Epithelial cell of proximal tubule (primary cell): ENCODE measurements at regions not wholly inside any gene's neighbourhood (a gene's known extent, or its start where the extent isn't known, plus 50 kb on each side); places are given as distances from the start of the nearest gene placed in this dataset.

Experiments used
- DNase-seq: peaks from one replicate; pipeline ENCODE4 v3.0.0-alpha.2; 2011; ENCODE audit warnings: low read depth
- H3K4me3 ChIP-seq: 2 replicates; pipeline ENCODE4 v1.5.1; 2011; ENCODE audit warnings: low read depth, mild to moderate bottlenecking, low read length
- CTCF ChIP-seq: conservative IDR thresholded peaks from 2 replicates; pipeline ENCODE4 v1.5.1; 2012; ENCODE audit warnings: low read depth, mild to moderate bottlenecking, low read length

DNA sequence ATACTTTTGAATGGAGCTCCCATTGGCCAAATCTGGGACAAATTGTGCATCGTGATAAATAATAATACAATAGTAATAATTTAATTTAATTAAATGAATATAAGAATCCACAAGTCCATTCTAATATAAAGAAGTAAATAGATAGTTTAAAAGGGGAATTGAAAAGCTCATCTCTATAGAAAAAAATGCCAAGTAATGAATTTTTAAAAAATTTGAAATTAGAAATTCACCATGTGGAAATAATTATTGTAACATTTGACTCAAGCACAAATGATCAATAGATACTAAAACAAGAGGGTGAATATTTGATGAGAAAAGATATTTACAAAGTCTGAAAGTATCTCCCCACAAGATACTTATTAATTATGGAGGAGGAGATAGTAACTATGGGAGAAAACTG, 467.4 kb downstream of the CETN3 start:
- H3K4me3 ChIP-seq = no peak overlapping the region
- no peak for DNase-seq
- TF ChIP-seq CTCF = no peak

DNA sequence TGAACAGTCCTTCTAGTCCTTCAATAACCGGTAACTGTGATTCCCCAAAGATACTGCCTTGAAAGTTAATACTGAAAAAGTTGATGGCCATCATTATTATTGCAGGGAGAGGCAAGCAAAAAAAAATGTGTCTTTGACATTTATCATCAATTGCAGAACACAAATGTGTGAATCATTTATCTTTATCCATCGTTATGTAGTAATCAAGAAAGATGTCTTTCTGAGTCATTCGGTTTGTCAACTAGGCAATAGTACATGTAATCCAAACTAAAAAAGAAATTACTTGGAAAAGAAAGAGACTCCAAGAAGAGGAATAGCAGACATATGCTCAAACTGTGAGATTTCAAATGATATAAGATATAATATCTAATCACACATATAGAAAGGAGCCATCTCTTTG, 473.0 kb downstream of the CETN3 start:
- no peak for TF ChIP-seq CTCF
- DNase-seq = no peak
- no peak overlapping the region for H3K4me3 ChIP-seq

DNA sequence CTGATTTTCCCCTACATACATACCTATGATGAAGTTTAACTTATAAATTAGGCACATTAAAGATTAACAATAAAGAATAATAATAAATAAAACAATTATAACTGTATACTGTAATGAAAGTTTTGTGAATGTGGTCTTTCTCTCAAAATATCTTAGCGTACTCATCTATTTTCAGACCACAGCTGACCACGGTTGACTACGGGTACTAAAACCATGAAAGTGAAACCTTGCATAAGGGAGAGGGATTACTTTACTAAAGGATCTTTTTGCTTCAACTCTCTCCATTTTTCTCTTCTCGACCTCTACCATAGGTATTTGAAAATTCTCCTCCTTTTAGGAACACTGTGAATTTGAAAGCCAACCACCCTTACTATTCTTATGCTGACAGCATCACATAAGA, 475.5 kb downstream of the CETN3 start:
- DNase-seq = no peak
- TF ChIP-seq CTCF = no peak
- no peak overlapping the region for H3K4me3 ChIP-seq

DNA sequence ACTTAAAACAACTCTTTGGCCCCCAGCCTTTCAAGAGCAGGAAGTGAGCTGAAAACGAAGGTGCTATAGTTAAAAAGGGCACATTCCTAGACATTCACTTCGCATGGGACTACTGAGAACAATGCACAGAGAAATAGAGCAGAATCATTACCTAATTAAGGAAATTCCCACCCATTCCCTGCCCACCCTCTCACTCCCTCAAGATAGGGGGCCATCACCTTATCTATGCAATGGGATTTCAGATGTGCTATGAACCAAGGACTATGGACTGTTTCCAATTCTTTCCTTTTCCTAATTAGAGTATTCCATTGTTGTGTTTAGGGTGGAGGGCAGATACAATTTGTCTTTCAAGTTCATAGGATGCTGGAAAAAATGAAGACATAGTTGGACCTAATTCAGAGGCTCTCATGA, 476.8 kb downstream of the CETN3 start:
- TF ChIP-seq CTCF = no peak
- H3K4me3 ChIP-seq = no peak overlapping the region
- DNase-seq = no peak

DNA sequence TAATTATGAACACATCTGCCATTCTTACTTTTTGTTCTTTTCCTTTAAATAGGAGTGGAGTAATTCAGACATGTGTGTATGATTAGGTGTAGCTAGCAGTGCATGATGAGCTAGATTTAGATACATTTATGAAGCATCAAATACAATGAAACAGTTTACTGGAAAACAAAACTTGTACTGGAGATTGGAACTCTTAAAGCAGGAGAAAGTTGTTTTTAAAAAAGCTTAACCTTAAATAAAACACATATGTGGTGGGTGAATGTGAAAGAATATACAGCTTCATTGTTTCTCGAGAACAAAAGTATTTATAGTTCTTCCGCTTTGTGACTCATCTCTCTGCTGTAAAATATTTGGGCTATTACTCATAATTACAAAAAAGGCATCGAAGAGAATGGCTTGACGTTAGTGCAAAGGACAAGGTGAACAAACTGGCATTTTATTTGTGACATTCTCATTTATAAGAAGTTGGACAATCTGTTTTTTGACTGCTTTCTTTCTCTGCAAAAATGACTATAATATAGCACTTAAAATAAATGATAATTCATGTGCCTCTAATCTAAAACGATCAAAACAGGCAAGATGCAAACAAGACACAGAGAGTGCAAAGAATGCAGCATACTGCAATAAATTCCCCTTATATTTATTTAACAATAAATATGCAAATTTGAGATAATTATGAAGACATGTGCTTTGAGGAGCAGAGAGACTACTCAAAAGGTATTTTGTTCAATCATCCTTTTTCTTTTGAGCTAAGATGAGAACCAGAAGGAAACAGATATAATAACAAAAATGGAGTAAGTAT, 478.8 kb downstream of the CETN3 start:
- TF ChIP-seq CTCF = no peak
- H3K4me3 ChIP-seq = no peak overlapping the region
- no peak for DNase-seq

GRCh38 chr5:89929834-89930233, 479.7 kb downstream of the CETN3 start:
- DNase-seq = no peak
- H3K4me3 ChIP-seq = no peak overlapping the region
- no peak for TF ChIP-seq CTCF

DNA sequence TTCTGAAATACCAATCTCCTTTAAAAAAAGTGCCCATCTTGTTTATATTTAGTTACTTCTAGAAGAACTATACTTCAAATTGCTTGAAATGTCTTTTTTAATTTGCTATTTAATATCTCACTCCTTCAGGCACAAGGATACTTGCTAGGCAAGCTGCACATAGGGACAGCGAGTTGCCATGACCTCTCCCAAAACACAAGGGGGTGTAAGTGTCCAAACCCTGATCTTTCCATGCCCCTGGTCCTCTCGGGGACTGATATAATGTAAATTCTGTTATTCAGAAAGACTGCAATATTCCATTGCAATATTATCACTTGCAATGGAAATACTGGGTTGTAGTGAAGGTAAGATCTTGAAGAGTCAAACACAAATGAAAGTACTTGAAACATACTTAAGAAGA, 480.4 kb downstream of the CETN3 start:
- no peak for TF ChIP-seq CTCF
- H3K4me3 ChIP-seq = no peak overlapping the region
- no peak for DNase-seq
